SJCRH30 (cell line): ENCODE measurements at regions not wholly inside any gene's neighbourhood (a gene's known extent, or its start where the extent isn't known, plus 50 kb on each side); places are given as distances from the start of the nearest gene placed in this dataset.

ENCODE experiments used
- DNase-seq, 2 experiments: peaks; one replicate each; pipeline ENCODE4 v3.0.0-alpha.2; 2015 to 2020
- H3K27ac ChIP-seq: fragments of 250-450 bp; sonication (Bioruptor Pico); 2 replicates; pipeline ENCODE4 v1.5.1; 2020; ENCODE audit warnings: mild to moderate bottlenecking, moderate library complexity
- H3K27me3 ChIP-seq: fragments of 250-450 bp; sonication (Bioruptor Pico); 2 replicates; pipeline ENCODE4 v1.5.1; 2020; ENCODE audit warnings: mild to moderate bottlenecking, moderate library complexity
- H3K36me3 ChIP-seq: fragments of 250-450 bp; sonication (Bioruptor Pico); 2 replicates; pipeline ENCODE4 v1.5.1; 2020; ENCODE audit warnings: mild to moderate bottlenecking, moderate library complexity
- H3K4me1 ChIP-seq: fragments of 250-450 bp; sonication (Bioruptor Pico); 2 replicates; pipeline ENCODE4 v1.5.1; 2020; ENCODE audit warnings: mild to moderate bottlenecking, moderate library complexity
- H3K4me3 ChIP-seq: fragments of 250-450 bp; sonication (Bioruptor Pico); 2 replicates; pipeline ENCODE4 v1.5.1; 2020; ENCODE audit warnings: mild to moderate bottlenecking, moderate library complexity
- H3K9me3 ChIP-seq: fragments of 250-450 bp; sonication (Bioruptor Pico); replicated peaks from 2 replicates; pipeline ENCODE4 v1.5.1; 2020; ENCODE audit warnings: mild to moderate bottlenecking, moderate library complexity

DNA sequence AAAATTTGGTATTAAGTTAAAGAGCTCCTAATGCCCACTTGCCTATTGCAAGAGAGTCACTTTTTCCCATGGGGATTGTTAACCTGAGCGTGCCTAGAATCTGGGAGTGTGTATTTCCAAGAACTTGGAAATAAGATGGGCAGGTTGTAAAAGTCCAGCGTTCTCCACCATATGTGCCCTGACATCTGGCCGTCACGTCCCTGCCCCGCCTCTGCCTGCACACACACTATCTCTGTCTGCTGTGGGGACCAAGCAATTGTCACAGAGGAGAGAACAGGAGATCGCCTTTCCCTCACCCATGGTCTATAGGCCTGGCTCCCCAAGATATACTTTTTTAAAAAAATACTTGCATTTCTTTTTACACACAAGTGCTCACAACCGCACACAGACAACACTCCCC, 396.5 kb upstream of the PFKP start:
- H3K4me3 ChIP-seq: no peak overlapping the region
- no peaks in the 10 kb centered on the region for H3K36me3 ChIP-seq

DNA sequence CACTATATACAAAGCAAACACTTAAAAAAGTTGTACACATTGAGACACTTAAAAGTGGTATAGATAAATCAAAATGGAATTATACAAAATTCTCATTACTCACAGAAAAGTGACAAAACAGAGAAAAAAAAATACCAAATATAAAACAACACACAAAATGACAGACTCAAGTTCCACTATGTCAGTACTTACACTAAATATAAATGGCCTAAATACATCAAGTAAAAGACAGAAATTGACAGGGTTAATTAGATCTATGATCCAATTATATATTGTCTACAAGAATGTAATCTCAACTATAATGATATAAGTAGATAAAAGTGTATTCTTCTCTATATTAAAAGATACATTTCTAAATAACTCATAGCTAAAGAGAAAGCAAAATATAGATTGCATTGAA, 401.6 kb upstream of the PFKP start:
- no peak for DNase-seq
- H3K4me3 ChIP-seq: no peak overlapping the region
- H3K27me3 ChIP-seq: no peaks in the 10 kb centered on the region
- H3K36me3 ChIP-seq: no peaks in the 10 kb centered on the region
- no peaks in the 10 kb centered on the region for H3K4me1 ChIP-seq
- no peaks in the 10 kb centered on the region for H3K9me3 ChIP-seq
- no peak overlapping the region for H3K27ac ChIP-seq

More for the DNA sequence above, 396.5 kb upstream of the PFKP start:
- H3K9me3 ChIP-seq: no peaks in the 10 kb centered on the region
- no peak for DNase-seq
- no peaks in the 10 kb centered on the region for H3K27me3 ChIP-seq
- H3K4me1 ChIP-seq: no peaks in the 10 kb centered on the region
- no peak overlapping the region for H3K27ac ChIP-seq

- Histone ChIP-seq H3K27me3 (no peaks in the 10 kb centered on the region), H3K4me1 (no peaks in the 10 kb centered on the region), H3K9me3 (no peaks in the 10 kb centered on the region), H3K4me3 (no peak overlapping the region), H3K27ac (no peak overlapping the region), H3K36me3 (no peaks in the 10 kb centered on the region)
- no peak for DNase-seq
Measured at GRCh38 chr10:2660276-2660675, 407.1 kb upstream of the PFKP start.

- Histone ChIP-seq H3K36me3 (no peaks in the 10 kb centered on the region), H3K27ac (no peak overlapping the region), H3K4me1 (no peaks in the 10 kb centered on the region), H3K27me3 (no peaks in the 10 kb centered on the region), H3K4me3 (no peak overlapping the region), H3K9me3 (no peaks in the 10 kb centered on the region)
- DNase-seq: no peak
Measured at GRCh38 chr10:2659660-2660209, 407.6 kb upstream of the PFKP start.

- Histone ChIP-seq H3K36me3 (no peaks in the 10 kb centered on the region), H3K4me3 (no peak overlapping the region), H3K27ac (no peak overlapping the region), H3K9me3 (no peaks in the 10 kb centered on the region), H3K27me3 (no peaks in the 10 kb centered on the region), H3K4me1 (no peaks in the 10 kb centered on the region)
- DNase-seq: no peak
Measured at GRCh38 chr10:2658780-2659179, 408.6 kb upstream of the PFKP start.

DNA sequence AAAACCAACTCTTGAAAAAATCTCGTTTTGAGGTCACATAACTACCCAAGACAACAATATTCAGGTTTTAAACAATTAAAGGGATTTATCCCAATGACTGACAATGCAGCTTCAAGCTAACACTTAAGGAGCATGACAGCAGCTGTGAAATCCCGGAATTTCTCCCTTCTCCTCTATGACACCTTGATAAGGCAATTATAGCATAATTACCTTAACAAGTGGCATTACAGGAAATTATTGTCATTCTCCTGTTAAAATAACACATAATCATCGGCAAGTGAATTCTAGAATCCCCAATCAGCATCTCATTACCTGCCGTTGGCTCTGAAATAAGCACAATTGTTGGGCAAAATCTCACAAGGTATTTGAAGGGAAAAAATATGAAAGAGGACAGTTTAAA, 417.0 kb upstream of the PFKP start:
- Histone ChIP-seq H3K36me3 (no peaks in the 10 kb centered on the region), H3K4me3 (no peak overlapping the region), H3K9me3 (no peaks in the 10 kb centered on the region), H3K27me3 (no peaks in the 10 kb centered on the region; the same call in 1 of the 2 replicates), H3K4me1 (no peaks in the 10 kb centered on the region), H3K27ac (no peak overlapping the region)
- DNase-seq: no peak

- Histone ChIP-seq H3K27ac (no peak overlapping the region), H3K9me3 (no peaks in the 10 kb centered on the region), H3K4me3 (no peak overlapping the region), H3K4me1 (no peaks in the 10 kb centered on the region), H3K36me3 (no peaks in the 10 kb centered on the region), H3K27me3 (no peaks in the 10 kb centered on the region; the same call in 1 of the 2 replicates)
- DNase-seq: no peak
Measured at GRCh38 chr10:2641028-2641427, 426.3 kb upstream of the PFKP start.

DNA sequence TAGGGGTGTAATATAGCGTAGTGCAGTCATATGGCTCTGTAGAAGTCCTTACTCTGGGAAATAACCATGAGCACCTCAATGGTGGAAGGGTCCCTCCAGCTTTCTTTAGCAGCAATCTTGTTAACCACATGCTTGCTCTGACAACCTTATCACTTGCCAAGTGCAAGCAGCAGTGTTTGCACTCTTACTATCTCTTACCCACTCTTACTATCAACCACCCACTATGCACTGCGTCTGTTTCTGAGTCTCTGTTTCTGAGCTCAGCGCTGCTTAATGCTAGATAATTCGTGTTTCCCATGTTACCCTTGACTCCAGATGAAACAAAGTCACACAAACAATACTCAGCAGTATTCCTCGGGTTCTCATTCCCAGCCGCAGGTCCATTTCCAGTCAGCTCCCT, 433.7 kb upstream of the PFKP start:
- Histone ChIP-seq H3K27ac (no peak overlapping the region), H3K27me3 (no peaks in the 10 kb centered on the region), H3K9me3 (no peaks in the 10 kb centered on the region), H3K36me3 (no peaks in the 10 kb centered on the region), H3K4me3 (no peak overlapping the region), H3K4me1 (no peaks in the 10 kb centered on the region)
- DNase-seq: no peak

DNA sequence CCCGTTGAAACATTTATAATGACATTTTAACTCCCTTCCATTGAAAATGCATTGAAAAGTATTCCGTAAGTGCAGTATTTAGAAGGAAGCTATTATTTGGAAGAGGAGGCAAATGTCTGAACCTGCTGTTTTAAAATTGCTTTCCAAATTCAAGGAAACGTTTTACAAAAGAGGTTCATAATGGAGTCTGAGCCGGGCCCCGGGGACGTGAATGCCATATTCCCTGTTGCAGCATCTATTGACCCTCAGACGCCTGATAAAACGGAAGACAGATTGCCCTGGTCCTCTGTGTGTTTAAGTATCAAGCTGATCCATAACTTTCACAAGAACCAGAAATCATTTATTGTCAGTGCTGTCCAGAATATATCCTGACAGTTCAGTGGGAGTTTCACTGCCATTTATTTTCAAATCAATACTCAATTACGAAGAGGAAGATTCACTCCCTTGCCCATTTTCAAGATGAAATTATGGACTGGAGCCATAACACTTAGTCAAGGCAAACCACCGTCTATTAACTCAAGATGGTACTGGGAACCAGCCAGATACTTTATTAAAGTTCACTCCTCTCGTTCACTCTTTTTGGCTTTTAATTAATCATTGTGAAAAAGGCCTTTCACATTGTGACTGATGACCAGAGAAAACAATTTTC, 435.7 kb upstream of the PFKP start:
- Histone ChIP-seq H3K4me1 (no peaks in the 10 kb centered on the region), H3K4me3 (no peak overlapping the region), H3K9me3 (no peaks in the 10 kb centered on the region), H3K27ac (no peak overlapping the region), H3K27me3 (no peaks in the 10 kb centered on the region), H3K36me3 (no peaks in the 10 kb centered on the region)
- DNase-seq: no peak

DNA sequence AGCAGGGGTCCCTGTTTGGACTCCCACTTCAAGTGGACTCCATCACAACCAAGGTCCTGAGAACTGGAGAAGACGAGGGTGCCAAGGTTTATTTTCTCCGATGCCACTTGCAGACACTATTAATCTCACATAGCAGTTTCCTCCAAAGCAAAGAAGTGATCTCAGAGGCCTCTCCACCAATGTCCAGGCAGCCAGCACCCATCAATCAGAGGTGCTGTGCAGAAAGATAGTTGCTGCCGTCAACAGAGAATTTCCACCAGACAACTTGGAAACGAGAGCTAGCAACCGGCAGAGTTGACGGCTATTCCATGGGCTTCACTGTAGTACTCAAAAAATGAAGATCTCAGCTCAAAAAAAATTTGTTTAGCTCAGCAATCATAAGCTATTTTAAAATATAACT, 438.6 kb upstream of the PFKP start:
- H3K27ac ChIP-seq: no peak overlapping the region
- DNase-seq: no peak
- no peaks in the 10 kb centered on the region for H3K36me3 ChIP-seq
- no peak overlapping the region for H3K4me3 ChIP-seq
- no peaks in the 10 kb centered on the region for H3K9me3 ChIP-seq
- H3K4me1 ChIP-seq: no peaks in the 10 kb centered on the region
- no peaks in the 10 kb centered on the region for H3K27me3 ChIP-seq

DNA sequence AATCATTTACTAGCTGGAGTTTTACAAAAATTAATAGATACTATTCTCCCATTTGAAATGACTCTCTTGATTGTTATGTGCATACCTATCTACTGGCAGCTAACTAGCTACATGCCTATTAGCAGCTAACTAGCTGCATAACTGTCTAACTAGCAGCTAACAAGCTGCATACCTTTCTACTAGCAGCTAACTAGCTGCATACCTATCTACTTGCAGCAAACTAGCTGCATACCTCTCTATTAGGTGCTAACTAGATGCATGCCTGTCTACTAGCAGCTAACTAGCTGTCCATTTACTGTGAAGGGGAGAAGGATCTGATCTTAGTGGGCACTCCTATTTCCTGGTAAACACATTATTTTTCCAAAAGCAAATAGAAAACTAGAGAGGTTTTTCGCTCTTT, 439.4 kb upstream of the PFKP start:
- Histone ChIP-seq H3K4me3 (no peak overlapping the region), H3K36me3 (no peaks in the 10 kb centered on the region), H3K27ac (no peak overlapping the region), H3K9me3 (no peaks in the 10 kb centered on the region), H3K4me1 (no peaks in the 10 kb centered on the region), H3K27me3 (no peaks in the 10 kb centered on the region)
- DNase-seq: no peak

- no peaks in the 10 kb centered on the region for H3K27me3 ChIP-seq
- no peak for DNase-seq
- no peak overlapping the region for H3K4me3 ChIP-seq
- H3K36me3 ChIP-seq: no peaks in the 10 kb centered on the region
- H3K27ac ChIP-seq: no peak overlapping the region
- no peaks in the 10 kb centered on the region for H3K9me3 ChIP-seq
- no peaks in the 10 kb centered on the region for H3K4me1 ChIP-seq
Measured at GRCh38 chr10:2625094-2625493, 442.3 kb upstream of the PFKP start.

- Histone ChIP-seq H3K36me3 (no peaks in the 10 kb centered on the region), H3K4me3 (no peak overlapping the region), H3K27me3 (no peaks in the 10 kb centered on the region), H3K27ac (no peak overlapping the region), H3K9me3 (no peaks in the 10 kb centered on the region), H3K4me1 (no peaks in the 10 kb centered on the region)
- DNase-seq: no peak
Measured at GRCh38 chr10:2623675-2624274, 443.6 kb upstream of the PFKP start.

DNA sequence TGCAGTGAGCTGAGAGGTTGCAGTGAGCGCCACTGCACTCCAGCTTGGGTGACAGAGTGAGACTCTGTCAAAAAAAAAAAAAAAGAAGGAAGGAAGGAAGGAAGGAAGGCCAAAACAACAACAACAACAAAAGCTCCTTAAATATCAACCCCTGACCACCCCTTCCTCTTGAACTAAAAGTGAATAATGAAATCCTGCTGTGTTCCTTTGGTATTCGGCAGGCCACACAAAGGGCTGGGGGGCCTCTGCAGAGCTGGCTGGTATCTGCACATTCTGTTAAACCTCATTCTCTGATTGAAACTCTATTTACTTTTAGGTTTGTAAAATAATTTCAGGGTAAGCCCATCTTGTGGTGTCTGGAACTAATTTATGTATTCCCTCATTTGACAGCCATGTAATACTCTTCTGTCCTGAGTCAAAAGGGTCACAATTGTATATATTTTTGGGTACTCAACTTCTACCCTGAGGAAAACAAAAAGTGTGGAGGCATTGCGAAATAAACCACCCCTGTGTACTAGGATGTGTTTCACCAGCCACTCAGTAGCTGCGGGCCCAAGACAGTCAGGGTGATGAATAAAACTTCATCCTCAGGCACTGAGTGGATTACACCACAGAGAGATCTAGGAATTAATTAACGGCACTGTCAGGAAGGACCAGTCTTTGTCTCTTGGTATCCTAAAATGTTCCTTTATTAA, 446.4 kb upstream of the PFKP start:
- no peak for DNase-seq
- no peaks in the 10 kb centered on the region for H3K9me3 ChIP-seq
- no peaks in the 10 kb centered on the region for H3K4me1 ChIP-seq
- no peak overlapping the region for H3K27ac ChIP-seq
- H3K36me3 ChIP-seq: no peaks in the 10 kb centered on the region
- H3K4me3 ChIP-seq: no peak overlapping the region
- H3K27me3 ChIP-seq: no peaks in the 10 kb centered on the region

GRCh38 chr10:2619916-2620315, 447.4 kb upstream of the PFKP start:
- H3K4me3 ChIP-seq: no peak overlapping the region
- H3K4me1 ChIP-seq: no peaks in the 10 kb centered on the region
- no peaks in the 10 kb centered on the region for H3K9me3 ChIP-seq
- DNase-seq: peak in 1 of 2 experiments; percentile 1
- no peaks in the 10 kb centered on the region for H3K27me3 ChIP-seq
- no peaks in the 10 kb centered on the region for H3K36me3 ChIP-seq
- no peak overlapping the region for H3K27ac ChIP-seq
